ENCODE measurements at regions not wholly inside any gene's neighbourhood (a gene's known extent, or its start where the extent isn't known, plus 50 kb on each side); places are given as distances from the start of the nearest gene placed in this dataset.
A peak's percentile ranks its signal among the peaks of the same experiment; 100 is the strongest.

- no peaks in the 10 kb centered on the region for H3K27me3 Mint-ChIP-seq (ENCODE audit: insufficient read depth, low read depth, poor library complexity)
- no peak overlapping the region for H3K4me3 Mint-ChIP-seq
- H3K79me2 ChIP-seq (replicated peaks; ENCODE audit: insufficient read depth): no peaks in the 10 kb centered on the region
- H3K4me2 ChIP-seq: no peak overlapping the region
- H3K36me3 Mint-ChIP-seq (ENCODE audit: low read depth): no peaks in the 10 kb centered on the region
- H3K27me3 ChIP-seq (ENCODE audit: insufficient read depth): no peaks in the 10 kb centered on the region
- H3F3A ChIP-seq (replicated peaks; ENCODE audit: low read depth): no peaks in the 10 kb centered on the region
- no peaks in the 10 kb centered on the region for H3K36me3 ChIP-seq (ENCODE audit: insufficient read depth)
- no peak overlapping the region for H3K27ac Mint-ChIP-seq
- H4K20me1 ChIP-seq (replicated peaks; ENCODE audit: insufficient read depth): no peaks in the 10 kb centered on the region
- ATAC-seq: peak; percentile 48
- H3K9me3 Mint-ChIP-seq: no peaks in the 10 kb centered on the region
- no peak for TF ChIP-seq NANOG (IDR thresholded peaks at IDR 0.05; ENCODE audit: borderline replicate concordance)
- TF ChIP-seq EZH2 (IDR thresholded peaks at IDR 0.05; ENCODE audit: low read depth, unreplicated experiment): no peak
- no peak for TF ChIP-seq CREB1 (CRISPR knock-in tag; IDR thresholded peaks at IDR 0.05; ENCODE audit: low read depth)
- TF ChIP-seq REST (IDR thresholded peaks at IDR 0.05; ENCODE audit: unreplicated experiment): no peak
- no peak for TF ChIP-seq STAT1 (IDR thresholded peaks at IDR 0.05; ENCODE audit: unreplicated experiment)
- H3K27ac ChIP-seq (ENCODE audit: low read depth): no peak overlapping the region
- H3K4me3 ChIP-seq: no peak overlapping the region
- H3K4me1 ChIP-seq (ENCODE audit: insufficient read depth): peaks cover 4% of the 10 kb centered on the region; the same call in 1 of the 2 replicates
- peak; percentile 23 for DNase-seq (ENCODE audit: low spot score)
- peaks cover 12% of the 10 kb centered on the region for H3K4me1 Mint-ChIP-seq
- peak overlapping the region; percentile 90 for H2AFZ ChIP-seq
- no peaks in the 10 kb centered on the region for H3K9me2 ChIP-seq (ENCODE audit: insufficient read depth)
Observed at GRCh38 chr3:34955680-34956079, 683.6 kb upstream of the ARPP21 start.

- H4K20me1 ChIP-seq (replicated peaks; ENCODE audit: insufficient read depth): no peaks in the 10 kb centered on the region
- no peak for TF ChIP-seq POLR2AphosphoS5 (IDR thresholded peaks at IDR 0.05; ENCODE audit: low read depth)
- TF ChIP-seq CREB1 (CRISPR knock-in tag; IDR thresholded peaks at IDR 0.05; ENCODE audit: low read depth): no peak
- TF ChIP-seq ETS1 (IDR thresholded peaks at IDR 0.05): no peak
- TF ChIP-seq JUNB (IDR thresholded peaks at IDR 0.05; ENCODE audit: unreplicated experiment): no peak
- TF ChIP-seq EZH2phosphoT487 (IDR thresholded peaks at IDR 0.05; ENCODE audit: unreplicated experiment): no peak
- TF ChIP-seq ZNF331 (CRISPR knock-in tag; IDR thresholded peaks at IDR 0.05; ENCODE audit: low read depth): no peak
- no peak for TF ChIP-seq CTCF (conservative IDR thresholded peaks at IDR 0.05; ENCODE audit: low read depth in 2 of 2)
- TF ChIP-seq NANOG (IDR thresholded peaks at IDR 0.05; ENCODE audit: borderline replicate concordance): no peak
- no peak for TF ChIP-seq ZNF114 (CRISPR knock-in tag; IDR thresholded peaks at IDR 0.05)
- no peak for TF ChIP-seq EZH2 (IDR thresholded peaks at IDR 0.05; ENCODE audit: low read depth, unreplicated experiment)
- TF ChIP-seq STAT1 (IDR thresholded peaks at IDR 0.05; ENCODE audit: unreplicated experiment): no peak
- TF ChIP-seq REST (IDR thresholded peaks at IDR 0.05; ENCODE audit: unreplicated experiment): no peak
- H2AFZ ChIP-seq: no peak overlapping the region
- H3K27me3 ChIP-seq (ENCODE audit: insufficient read depth): no peaks in the 10 kb centered on the region
- H3K9me3 Mint-ChIP-seq: no peaks in the 10 kb centered on the region
- no peaks in the 10 kb centered on the region for H3K36me3 ChIP-seq (ENCODE audit: insufficient read depth)
- ATAC-seq (no peak), DNase-seq (ENCODE audit: low spot score) (no peak)
- H3K27me3 Mint-ChIP-seq (ENCODE audit: insufficient read depth, low read depth, poor library complexity): no peaks in the 10 kb centered on the region
- H3F3A ChIP-seq (replicated peaks; ENCODE audit: low read depth): no peaks in the 10 kb centered on the region
- peaks cover 4% of the 10 kb centered on the region; the same call in 1 of the 2 replicates for H3K4me1 ChIP-seq (ENCODE audit: insufficient read depth)
- H3K79me2 ChIP-seq (replicated peaks; ENCODE audit: insufficient read depth): no peaks in the 10 kb centered on the region
- no peak overlapping the region for H3K27ac ChIP-seq (ENCODE audit: low read depth)
- no peak overlapping the region for H3K4me3 Mint-ChIP-seq
- H3K9me2 ChIP-seq (ENCODE audit: insufficient read depth): no peaks in the 10 kb centered on the region
- H3K4me3 ChIP-seq: no peak overlapping the region
- H3K4me1 Mint-ChIP-seq: peaks cover 12% of the 10 kb centered on the region
- H3K36me3 Mint-ChIP-seq (ENCODE audit: low read depth): no peaks in the 10 kb centered on the region
- no peak overlapping the region for H3K4me2 ChIP-seq
- no peak overlapping the region for H3K27ac Mint-ChIP-seq
Observed at GRCh38 chr3:34956511-34956910, 682.8 kb upstream of the ARPP21 start.

Data from GM23338 (cell line).